ENCODE measurements at regions not wholly inside any gene's neighbourhood (a gene's known extent, or its start where the extent isn't known, plus 50 kb on each side); places are given as distances from the start of the nearest gene placed in this dataset.

GRCh38 chr14:85159726-85160125 lies 370.2 kb upstream of the FLRT2 start:
- TF ChIP-seq POLR2A (IDR thresholded peaks at IDR 0.05) (no peak), CTCF (IDR thresholded peaks at IDR 0.05) (no peak), POLR2AphosphoS5 (IDR thresholded peaks at IDR 0.05; ENCODE audit: insufficient read depth in 1 of 2, low read depth in 1 of 2) (no peak)

Data from vagina (tissue), 2 donors.